Adrenal gland (tissue), 9 donors: ENCODE measurements at regions not wholly inside any gene's neighbourhood (a gene's known extent, or its start where the extent isn't known, plus 50 kb on each side); places are given as distances from the start of the nearest gene placed in this dataset.
A peak's percentile ranks its signal among the peaks of the same experiment; 100 is the strongest.

Experiments
- DNase-seq, 7 donors: peaks; one replicate each; pipeline ENCODE4 v3.0.0-alpha.2; 2019 to 2020
- H3K27ac ChIP-seq, 5 donors: fragments of 200-600 bp; sonication (generic) in 4 of 5; 1 replicate in 3 of 5; 2 replicates in 2 of 5; pipeline versions ENCODE4 v1.5.1 to v1.8.0; 2016 to 2020; ENCODE audit warnings: mild to moderate bottlenecking in 1 of 5
- H3K27me3 ChIP-seq: fragments of 200-600 bp; 2 replicates; pipeline ENCODE4 v1.8.0; 2021
- H3K36me3 ChIP-seq, 2 donors: fragments of 200-600 bp; replicated peaks in 1 of 2; 1 replicate in 1 of 2; 2 replicates in 1 of 2; pipeline versions ENCODE4 v1.5.1 to v1.8.0; 2018 to 2022
- H3K4me1 ChIP-seq, 2 donors: fragments of 200-600 bp; replicated peaks in 1 of 2; 1 replicate in 1 of 2; 2 replicates in 1 of 2; pipeline versions ENCODE4 v1.5.1 to v1.8.0; 2018 to 2021
- H3K4me3 ChIP-seq, 4 donors: fragments of 200-600 bp; sonication (generic) in 3 of 4; one replicate each; pipeline ENCODE4 v1.5.1; 2016 to 2018
- H3K9me3 ChIP-seq, 3 donors: fragments of 200-600 bp; sonication (generic) in 1 of 3; replicated peaks in 1 of 3; 1 replicate in 2 of 3; 2 replicates in 1 of 3; pipeline versions ENCODE4 v1.5.1 to v1.8.0; 2016 to 2021
- POLR2A ChIP-seq, 2 donors: fragments of 450-650 bp; IDR thresholded peaks; one replicate each; pipeline ENCODE4 v1.6.1; 2017; ENCODE audit warnings: antibody characterized with exemption in 2 of 2, mild to moderate bottlenecking in 2 of 2, moderate library complexity in 1 of 2
- WGBS, 4 donors: extraction: QIAGEN DNeasy Blood & Tissue Kit in 2 of 4; methylation state at CpG; one replicate each; pipeline versions ENCODE4 v1.1.5 to v1.1.7; 2013 to 2017; 5-methylcytosine and 5-hydroxymethylcytosine counted together
- intact Hi-C, 2 donors: fragments of 100-400 bp; cut with DNase I; formaldehyde crosslinking; loops; one replicate each; pipeline versions ENCODE4 v1.14.1 to v1.15.0; 2022 to 2023
- TF ChIP-seq, protein P1 (sequence below), 6 experiments: fragments of 450-650 bp in 4 of 6; fragments of 200-600 bp in 2 of 6; sonication (generic) in 1 of 6; IDR thresholded peaks; 1 replicate in 5 of 6; 2 replicates in 1 of 6; pipeline versions ENCODE4 v1.5.1 to v1.8.0; 2016 to 2021; ENCODE audit warnings: antibody characterized with exemption in 6 of 6, mild to moderate bottlenecking in 2 of 6, moderate library complexity in 1 of 6
- donor health status: healthy with polysubstance abuse.
- donor health status: Bipolar disorder and iron deficiency.
- donor health status: DM: yes; HTN: yes; CAD: no.
- donor health status: DM: no; HTN: no; CAD: no.
- donor health status: DM: no; HTN: no; CAD: no.

DNA sequence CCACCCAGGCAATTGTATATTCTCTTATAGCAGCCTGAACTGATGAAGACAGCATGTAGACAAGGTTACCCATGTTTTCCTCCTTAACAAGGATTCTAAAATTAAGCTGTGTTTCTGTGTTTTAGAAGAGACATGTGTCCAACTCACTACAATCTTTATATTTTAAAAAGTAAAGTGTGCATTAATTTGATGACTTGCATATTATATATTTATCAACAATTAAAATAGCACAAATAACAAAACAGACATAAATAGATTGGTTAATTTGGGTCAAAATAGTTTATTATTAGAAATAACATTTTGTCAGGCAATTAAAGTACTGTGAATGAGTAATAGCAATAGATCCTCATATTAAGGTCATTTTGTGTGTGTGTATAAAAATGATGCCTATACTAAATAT, 357.1 kb downstream of the PDGFC start:
- Histone ChIP-seq H3K4me1 (no peaks in the 10 kb centered on the region), H3K4me3 (no peak overlapping the region), H3K27ac (no peak overlapping the region), H3K27me3 (no peaks in the 10 kb centered on the region), H3K36me3 (no peaks in the 10 kb centered on the region), H3K9me3 (no peaks in the 10 kb centered on the region)
- TF ChIP-seq, protein P1, sequence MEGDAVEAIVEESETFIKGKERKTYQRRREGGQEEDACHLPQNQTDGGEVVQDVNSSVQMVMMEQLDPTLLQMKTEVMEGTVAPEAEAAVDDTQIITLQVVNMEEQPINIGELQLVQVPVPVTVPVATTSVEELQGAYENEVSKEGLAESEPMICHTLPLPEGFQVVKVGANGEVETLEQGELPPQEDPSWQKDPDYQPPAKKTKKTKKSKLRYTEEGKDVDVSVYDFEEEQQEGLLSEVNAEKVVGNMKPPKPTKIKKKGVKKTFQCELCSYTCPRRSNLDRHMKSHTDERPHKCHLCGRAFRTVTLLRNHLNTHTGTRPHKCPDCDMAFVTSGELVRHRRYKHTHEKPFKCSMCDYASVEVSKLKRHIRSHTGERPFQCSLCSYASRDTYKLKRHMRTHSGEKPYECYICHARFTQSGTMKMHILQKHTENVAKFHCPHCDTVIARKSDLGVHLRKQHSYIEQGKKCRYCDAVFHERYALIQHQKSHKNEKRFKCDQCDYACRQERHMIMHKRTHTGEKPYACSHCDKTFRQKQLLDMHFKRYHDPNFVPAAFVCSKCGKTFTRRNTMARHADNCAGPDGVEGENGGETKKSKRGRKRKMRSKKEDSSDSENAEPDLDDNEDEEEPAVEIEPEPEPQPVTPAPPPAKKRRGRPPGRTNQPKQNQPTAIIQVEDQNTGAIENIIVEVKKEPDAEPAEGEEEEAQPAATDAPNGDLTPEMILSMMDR (IDR thresholded peaks at IDR 0.05): no peak
- no peak for DNase-seq
- intact Hi-C loops: no loop called here

DNA sequence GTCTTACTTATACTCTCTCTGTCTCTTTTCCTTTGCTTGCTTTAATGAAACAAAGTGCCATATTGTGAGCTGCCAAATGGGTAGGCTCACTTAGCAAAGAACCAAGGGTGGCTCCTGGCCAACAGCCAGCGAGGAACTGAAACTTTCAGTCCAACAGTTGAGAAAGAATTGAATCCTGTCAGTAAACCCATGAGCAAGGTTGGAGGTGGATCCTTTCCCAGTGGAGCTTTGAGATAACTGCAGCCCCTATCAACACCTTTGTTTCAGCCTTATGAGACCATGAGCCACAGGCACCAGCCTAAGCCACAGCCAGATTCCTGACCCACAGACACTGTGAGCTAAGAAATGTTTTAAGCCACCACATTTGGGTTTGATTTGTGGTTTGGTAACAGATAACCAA, 362.2 kb downstream of the PDGFC start:
- Histone ChIP-seq H3K4me3 (no peak overlapping the region), H3K36me3 (no peaks in the 10 kb centered on the region), H3K4me1 (no peaks in the 10 kb centered on the region), H3K27ac (no peak overlapping the region), H3K9me3 (no peaks in the 10 kb centered on the region), H3K27me3 (no peaks in the 10 kb centered on the region)
- WGBS, 4 donors: 69 to 100% (median 86%) methylated on average over 1 of the region's 1 CpG
- DNase-seq: peak in 5 of 7 donors; percentile 20 to 55 (median 35)
- TF ChIP-seq, protein P1 (IDR thresholded peaks at IDR 0.05): no peak
- no peak for TF ChIP-seq POLR2A (IDR thresholded peaks at IDR 0.05)
- intact Hi-C loops: no loop called here

DNA sequence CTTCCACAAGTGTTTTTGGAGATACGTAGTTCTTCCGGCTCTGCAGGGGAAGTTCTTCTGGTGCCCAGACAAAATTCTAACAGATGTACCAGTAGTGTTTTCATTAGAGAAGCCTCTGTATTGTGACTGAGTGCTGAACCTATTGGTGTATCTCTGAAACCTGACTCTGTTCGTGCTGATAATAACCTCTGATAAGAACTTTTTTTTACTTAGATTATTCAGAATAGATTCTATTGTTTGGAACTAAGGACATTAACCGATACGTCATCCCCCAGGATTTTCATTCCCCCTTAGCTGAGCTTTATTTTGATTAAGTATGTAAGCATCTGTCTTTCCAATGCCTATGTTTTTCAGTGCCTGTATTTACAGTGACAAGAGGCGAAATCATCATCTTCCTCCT, 362.9 kb downstream of the PDGFC start:
- DNase-seq: no peak
- WGBS, 4 donors: 56 to 75% (median 65%) methylated on average over 6 of the region's 6 CpGs

DNA sequence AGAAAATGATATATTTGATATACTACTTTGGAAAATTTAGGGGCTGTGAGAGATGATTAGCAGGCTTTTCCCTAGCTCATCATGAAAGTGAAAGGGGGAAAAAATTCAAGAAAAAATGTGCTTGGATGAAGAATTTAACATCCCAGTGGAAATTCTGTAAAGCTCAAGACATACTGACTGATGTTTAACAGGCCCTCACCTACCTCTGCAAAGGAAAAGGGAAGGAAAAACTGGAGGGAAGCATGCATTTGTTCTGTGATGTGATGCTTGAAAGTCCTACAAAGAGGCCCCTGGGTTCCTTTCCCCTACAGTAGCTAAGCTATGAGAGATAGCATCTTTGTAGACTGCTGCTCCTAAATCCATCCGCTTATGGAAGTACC, 364.1 kb downstream of the PDGFC start:
- H3K27me3 ChIP-seq: no peaks in the 10 kb centered on the region
- no peaks in the 10 kb centered on the region for H3K9me3 ChIP-seq
- H3K27ac ChIP-seq: no peak overlapping the region
- no peaks in the 10 kb centered on the region for H3K4me1 ChIP-seq
- TF ChIP-seq, protein P1 (IDR thresholded peaks at IDR 0.05): no peak
- no peak for TF ChIP-seq POLR2A (IDR thresholded peaks at IDR 0.05)
- H3K36me3 ChIP-seq: no peaks in the 10 kb centered on the region
- DNase-seq: no peak
- no peak overlapping the region for H3K4me3 ChIP-seq
- WGBS, 4 donors: 89 to 100% (median 95%) methylated on average over 1 of the region's 1 CpG
- intact Hi-C loops: no loop called here

More for the DNA sequence above, 362.9 kb downstream of the PDGFC start:
- Histone ChIP-seq H3K4me1 (no peaks in the 10 kb centered on the region), H3K36me3 (no peaks in the 10 kb centered on the region), H3K4me3 (no peak overlapping the region), H3K9me3 (no peaks in the 10 kb centered on the region), H3K27ac (no peak overlapping the region), H3K27me3 (no peaks in the 10 kb centered on the region)
- intact Hi-C loops: no loop called here
- TF ChIP-seq POLR2A (IDR thresholded peaks at IDR 0.05): no peak
- TF ChIP-seq, protein P1 (IDR thresholded peaks at IDR 0.05): no peak
